ENCODE measurements at regions not wholly inside any gene's neighbourhood (a gene's known extent, or its start where the extent isn't known, plus 50 kb on each side); places are given as distances from the start of the nearest gene placed in this dataset.

DNA sequence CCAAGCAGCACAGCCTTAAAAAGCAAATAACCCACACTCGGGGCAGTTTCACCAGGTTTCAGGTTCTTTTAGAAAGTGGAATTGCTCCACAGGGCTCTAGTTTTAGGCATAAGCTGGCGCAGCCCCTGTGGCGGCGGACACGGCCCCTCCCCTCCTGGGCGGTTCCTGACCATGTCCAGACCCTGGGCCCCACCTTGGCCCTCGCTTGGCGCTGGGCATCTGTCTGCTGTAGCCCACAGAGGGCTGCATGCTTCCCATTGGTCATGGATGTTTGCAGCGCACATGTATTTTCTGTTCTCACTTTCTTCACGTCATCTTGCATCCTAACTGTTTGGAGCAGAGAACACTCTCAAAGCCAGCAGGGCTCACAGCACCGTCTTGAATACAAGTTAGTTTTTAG is 244.3 kb downstream of the BRD1 start:
- TF ChIP-seq, protein P1, sequence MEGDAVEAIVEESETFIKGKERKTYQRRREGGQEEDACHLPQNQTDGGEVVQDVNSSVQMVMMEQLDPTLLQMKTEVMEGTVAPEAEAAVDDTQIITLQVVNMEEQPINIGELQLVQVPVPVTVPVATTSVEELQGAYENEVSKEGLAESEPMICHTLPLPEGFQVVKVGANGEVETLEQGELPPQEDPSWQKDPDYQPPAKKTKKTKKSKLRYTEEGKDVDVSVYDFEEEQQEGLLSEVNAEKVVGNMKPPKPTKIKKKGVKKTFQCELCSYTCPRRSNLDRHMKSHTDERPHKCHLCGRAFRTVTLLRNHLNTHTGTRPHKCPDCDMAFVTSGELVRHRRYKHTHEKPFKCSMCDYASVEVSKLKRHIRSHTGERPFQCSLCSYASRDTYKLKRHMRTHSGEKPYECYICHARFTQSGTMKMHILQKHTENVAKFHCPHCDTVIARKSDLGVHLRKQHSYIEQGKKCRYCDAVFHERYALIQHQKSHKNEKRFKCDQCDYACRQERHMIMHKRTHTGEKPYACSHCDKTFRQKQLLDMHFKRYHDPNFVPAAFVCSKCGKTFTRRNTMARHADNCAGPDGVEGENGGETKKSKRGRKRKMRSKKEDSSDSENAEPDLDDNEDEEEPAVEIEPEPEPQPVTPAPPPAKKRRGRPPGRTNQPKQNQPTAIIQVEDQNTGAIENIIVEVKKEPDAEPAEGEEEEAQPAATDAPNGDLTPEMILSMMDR (conservative IDR thresholded peaks at IDR 0.05; ENCODE audit: low read length): no peak
- TF ChIP-seq EZH2phosphoT487 (IDR thresholded peaks at IDR 0.05; ENCODE audit: borderline replicate concordance): no peak
